ENCODE measurements at regions not wholly inside any gene's neighbourhood (a gene's known extent, or its start where the extent isn't known, plus 50 kb on each side); places are given as distances from the start of the nearest gene placed in this dataset.

- H3K4me3 ChIP-seq, result no peak overlapping the region
- H3K79me2 ChIP-seq (ENCODE audit: control insufficient read depth, insufficient read depth, low read length), result no peaks in the 10 kb centered on the region
- DNase-seq (ENCODE audit: low read depth, low spot score) (no peak), ATAC-seq (no peak), FAIRE-seq (no peak)
- intact Hi-C loops (cut with micrococcal nuclease; ENCODE audit: unreplicated experiment) (no loop called here), in situ Hi-C loops (cut with MboI) (no loop called here)
- no peak overlapping the region for H2AFZ ChIP-seq (ENCODE audit: control insufficient read depth, low read depth, low read length)
- CTCF ChIA-PET, result no interaction called here
- POLR2A ChIA-PET, result no interaction called here
- no peaks in the 10 kb centered on the region for H4K20me1 ChIP-seq (ENCODE audit: control insufficient read depth, insufficient read depth)
- no peak overlapping the region for H3K27ac ChIP-seq (ENCODE audit: control insufficient read depth, insufficient read depth)
- H3K4me2 ChIP-seq (ENCODE audit: control insufficient read depth, insufficient read depth), result no peak overlapping the region
- no peaks in the 10 kb centered on the region; the same call in 2 of the 3 replicates for H3K9me3 ChIP-seq (replicated peaks; ENCODE audit: control insufficient read depth, insufficient read depth, low read length)
- 3% methylated on average over 2 of the region's 2 CpGs for WGBS (ENCODE audit: insufficient coverage, insufficient replicate concordance, low lambda C conversion rate, missing lambda C conversion rate)
- SMC1A ChIA-PET (ENCODE audit: uncharacterized antibody, unreplicated experiment), result no interaction called here
- no peaks in the 10 kb centered on the region for H3K36me3 ChIP-seq (ENCODE audit: control insufficient read depth in 2 of 2, insufficient read depth in 2 of 2, low read length in 1 of 2)
- BruUV-seq (replicated peaks), result no TSS peak
- H3K27me3 ChIP-seq (replicated peaks in 1 of 2; ENCODE audit: control insufficient read depth in 2 of 2, insufficient read depth in 2 of 2, low read length in 1 of 2), result no peaks in the 10 kb centered on the region
- no peak overlapping the region for H3K9ac ChIP-seq (ENCODE audit: control insufficient read depth, insufficient read depth, low read length)
- no peaks in the 10 kb centered on the region for H3K4me1 ChIP-seq (ENCODE audit: control insufficient read depth, insufficient read depth, low read length)
- RAD21 ChIA-PET (ENCODE audit: unreplicated experiment), result no interaction called here
- TF ChIP-seq TCF3 (IDR thresholded peaks at IDR 0.05; ENCODE audit: borderline replicate concordance, insufficient read depth, low read depth, low read length), result no peak
- TF ChIP-seq CEBPB (IDR thresholded peaks at IDR 0.05; ENCODE audit: borderline replicate concordance in 1 of 2, low read depth in 2 of 2, low read length in 2 of 2), result no peak
- TF ChIP-seq RFX5 (IDR thresholded peaks at IDR 0.05; ENCODE audit: low read depth, low read length), result no peak
- TF ChIP-seq PML (IDR thresholded peaks at IDR 0.05; ENCODE audit: low read length), result no peak
- no peak for TF ChIP-seq HDGF (IDR thresholded peaks at IDR 0.05)
Observed at GRCh38 chr4:127293496-127293895, 339.3 kb upstream of the INTU start.

GRCh38 chr4:127304356-127304755 is 328.4 kb upstream of the INTU start:
- 0% methylated on average over 2 of the region's 2 CpGs for WGBS (ENCODE audit: insufficient coverage, insufficient replicate concordance, low lambda C conversion rate, missing lambda C conversion rate)
- CTCF ChIA-PET, result no interaction called here
- no peak for FAIRE-seq
- no peak for TF ChIP-seq NR2C1 (IDR thresholded peaks at IDR 0.05)
- TF ChIP-seq ZBTB33 (IDR thresholded peaks at IDR 0.05), result no peak
- TF ChIP-seq ETV6 (conservative IDR thresholded peaks at IDR 0.05 in 1 of 2, IDR thresholded peaks at IDR 0.05 in 1 of 2; ENCODE audit: borderline replicate concordance in 1 of 2, low read depth in 1 of 2), result no peak
- no peak for TF ChIP-seq NFXL1 (IDR thresholded peaks at IDR 0.05; ENCODE audit: borderline replicate concordance)
- TF ChIP-seq EGR1 (IDR thresholded peaks at IDR 0.05; ENCODE audit: borderline replicate concordance in 1 of 2, low read depth in 2 of 2, low read length in 2 of 2), result no peak
- no peak for TF ChIP-seq SUZ12 (IDR thresholded peaks at IDR 0.05; ENCODE audit: unreplicated experiment)
- no peak for TF ChIP-seq IRF5 (IDR thresholded peaks at IDR 0.05; ENCODE audit: borderline replicate concordance)
- no peak for TF ChIP-seq JUNB (IDR thresholded peaks at IDR 0.05)
- TF ChIP-seq RFX5 (IDR thresholded peaks at IDR 0.05; ENCODE audit: low read depth, low read length), result no peak
- TF ChIP-seq CREB1 (IDR thresholded peaks at IDR 0.05; ENCODE audit: low read depth), result no peak
- no peak for TF ChIP-seq SRF (IDR thresholded peaks at IDR 0.05; ENCODE audit: low read depth in 2 of 2, low read length in 2 of 2)
- no peak for TF ChIP-seq ZZZ3 (IDR thresholded peaks at IDR 0.05; ENCODE audit: control insufficient read depth, insufficient read length, low read depth)

More at GRCh38 chr4:127304356-127304755, 328.4 kb upstream of the INTU start:
- Histone ChIP-seq H3K36me3 (ENCODE audit: control insufficient read depth in 2 of 2, insufficient read depth in 2 of 2, low read length in 1 of 2) (no peaks in the 10 kb centered on the region), H3K9me3 (replicated peaks; ENCODE audit: control insufficient read depth, insufficient read depth, low read length) (no peaks in the 10 kb centered on the region), H3K4me3 (no peak overlapping the region), H3K27ac (ENCODE audit: control insufficient read depth, insufficient read depth) (no peak overlapping the region), H3K4me1 (ENCODE audit: control insufficient read depth, insufficient read depth, low read length) (no peaks in the 10 kb centered on the region), H3K27me3 (replicated peaks in 1 of 2; ENCODE audit: control insufficient read depth in 2 of 2, insufficient read depth in 2 of 2, low read length in 1 of 2) (no peaks in the 10 kb centered on the region), H3K9ac (ENCODE audit: control insufficient read depth, insufficient read depth, low read length) (no peak overlapping the region), H3K4me2 (ENCODE audit: control insufficient read depth, insufficient read depth) (no peak overlapping the region), H3K79me2 (ENCODE audit: control insufficient read depth, insufficient read depth, low read length) (no peaks in the 10 kb centered on the region), H4K20me1 (ENCODE audit: control insufficient read depth, insufficient read depth) (no peaks in the 10 kb centered on the region), H2AFZ (ENCODE audit: control insufficient read depth, low read depth, low read length) (no peak overlapping the region)
- DNase-seq (ENCODE audit: low read depth, low spot score) (no peak), ATAC-seq (no peak)
- RAD21 ChIA-PET (ENCODE audit: unreplicated experiment), result no interaction called here
- intact Hi-C loops (cut with micrococcal nuclease; ENCODE audit: unreplicated experiment) (no loop called here), in situ Hi-C loops (cut with MboI) (no loop called here)
- POLR2A ChIA-PET, result no interaction called here
- SMC1A ChIA-PET (ENCODE audit: uncharacterized antibody, unreplicated experiment), result no interaction called here
- BruUV-seq (replicated peaks), result no TSS peak
